GM12878 (cell line): ENCODE measurements at regions not wholly inside any gene's neighbourhood (a gene's known extent, or its start where the extent isn't known, plus 50 kb on each side); places are given as distances from the start of the nearest gene placed in this dataset.

Experiments used
- BRCA1 ChIP-seq: IDR thresholded peaks from 2 replicates; pipeline ENCODE4 v1.6.1; 2011; ENCODE audit warnings: low read depth, low read length, improper control_type of control experiment
- CBFB ChIP-seq: IDR thresholded peaks from 2 replicates; pipeline ENCODE4 v1.6.1; 2016; ENCODE audit warnings: antibody characterized with exemption, low read depth
- CHD4 ChIP-seq: fragments of 200-600 bp; sonication (generic); IDR thresholded peaks from 2 replicates; pipeline ENCODE4 v1.6.1; 2016; ENCODE audit warnings: mild to moderate bottlenecking
- CTCF ChIP-seq, 3 experiments: IDR thresholded peaks in 2 of 3; conservative IDR thresholded peaks in 1 of 3; 2 replicates each; pipeline ENCODE4 v1.5.1; 2011; ENCODE audit warnings: low read depth in 3 of 3, low read length in 3 of 3, mild to moderate bottlenecking in 3 of 3, control low read depth in 2 of 3, moderate library complexity in 2 of 3, inconsistent platforms in 1 of 3, mixed read lengths in 1 of 3; ENCODE audit not compliant: control insufficient read depth in 2 of 3, insufficient read depth in 1 of 3; ENCODE audit errors: extremely low read depth in 1 of 3
- GABPA ChIP-seq: IDR thresholded peaks from 2 replicates; pipeline ENCODE4 v1.6.1; 2014; ENCODE audit warnings: antibody characterized with exemption, low read depth, mild to moderate bottlenecking, inconsistent platforms
- HDAC2 ChIP-seq: fragments of 200-600 bp; sonication (generic); IDR thresholded peaks from 2 replicates; pipeline ENCODE4 v1.6.1; 2017
- HSF1 ChIP-seq: fragments of 150-350 bp; IDR thresholded peaks from 2 replicates; pipeline ENCODE4 v1.6.1; 2014; ENCODE audit warnings: mild to moderate bottlenecking, low read depth, low read length
- IKZF1 ChIP-seq: fragments of 450-650 bp; conservative IDR thresholded peaks from 2 replicates; pipeline ENCODE4 v1.6.1; 2017; ENCODE audit warnings: antibody characterized with exemption, mild to moderate bottlenecking
- IRF4 ChIP-seq: IDR thresholded peaks from 2 replicates; pipeline ENCODE4 v1.6.1; 2011; ENCODE audit warnings: low read depth, low read length
- MYB ChIP-seq: fragments of 150-350 bp; IDR thresholded peaks from 2 replicates; pipeline ENCODE4 v1.6.1; 2014; ENCODE audit warnings: mild to moderate bottlenecking, low read depth, low read length, borderline replicate concordance
- POU2F2 ChIP-seq: IDR thresholded peaks from 3 replicates; pipeline ENCODE4 v1.6.1; 2011; ENCODE audit warnings: low read depth, mild to moderate bottlenecking, low read length, borderline replicate concordance
- RAD21 ChIP-seq: IDR thresholded peaks from 2 replicates; pipeline ENCODE4 v1.6.1; 2011; ENCODE audit warnings: mild to moderate bottlenecking, low read depth, low read length, moderate library complexity; ENCODE audit not compliant: insufficient read depth
- RFX5 ChIP-seq: IDR thresholded peaks from 2 replicates; pipeline ENCODE4 v1.6.1; 2011; ENCODE audit warnings: low read depth, low read length, improper control_type of control experiment
- SIN3A ChIP-seq: IDR thresholded peaks from 2 replicates; pipeline ENCODE4 v1.6.1; 2012; ENCODE audit warnings: low read depth, low read length, improper control_type of control experiment
- SIX5 ChIP-seq: IDR thresholded peaks from 2 replicates; pipeline ENCODE4 v1.6.1; 2011; ENCODE audit warnings: mild to moderate bottlenecking, low read depth, low read length, moderate library complexity; ENCODE audit not compliant: severe bottlenecking
- SKIL ChIP-seq: fragments of 450-650 bp; IDR thresholded peaks from 2 replicates; pipeline ENCODE4 v1.6.1; 2017; ENCODE audit warnings: mild to moderate bottlenecking, low read depth, inconsistent platforms; ENCODE audit not compliant: poor library complexity, severe bottlenecking
- SREBF2 ChIP-seq: IDR thresholded peaks from 2 replicates; pipeline ENCODE4 v1.6.1; 2012; ENCODE audit warnings: mild to moderate bottlenecking, low read length
- TCF7 ChIP-seq: IDR thresholded peaks from 2 replicates; pipeline ENCODE4 v1.6.1; 2014; ENCODE audit warnings: antibody characterized with exemption, borderline replicate concordance
- USF2 ChIP-seq: IDR thresholded peaks from 2 replicates; pipeline ENCODE4 v1.6.1; 2011; ENCODE audit warnings: low read depth, low read length, improper control_type of control experiment, borderline replicate concordance
- YY1 ChIP-seq: IDR thresholded peaks from 2 replicates; pipeline ENCODE4 v1.6.1; 2011; ENCODE audit warnings: low read depth, mild to moderate bottlenecking, low read length
- ZBTB33 ChIP-seq: fragments of 450-650 bp; IDR thresholded peaks from 2 replicates; pipeline ENCODE4 v1.6.1; 2017; ENCODE audit warnings: mild to moderate bottlenecking
- ZNF217 ChIP-seq: fragments of 450-650 bp; IDR thresholded peaks from 2 replicates; pipeline ENCODE4 v1.6.1; 2017; ENCODE audit warnings: antibody characterized with exemption, mild to moderate bottlenecking
- ZNF384 ChIP-seq: IDR thresholded peaks from 2 replicates; pipeline ENCODE4 v1.6.1; 2012; ENCODE audit warnings: low read depth, mild to moderate bottlenecking, low read length, improper control_type of control experiment, borderline replicate concordance
- ZNF622 ChIP-seq: fragments of 450-650 bp; IDR thresholded peaks from 2 replicates; pipeline ENCODE4 v1.6.1; 2017; ENCODE audit warnings: mild to moderate bottlenecking, inconsistent platforms

- no peak for TF ChIP-seq POU2F2
- TF ChIP-seq ZNF384: no peak
- peak; percentile 63 for TF ChIP-seq IKZF1
- no peak for TF ChIP-seq ZBTB33
- TF ChIP-seq CBFB: peak; percentile 79
- TF ChIP-seq MYB: no peak
- TF ChIP-seq SIX5: no peak
- no peak for TF ChIP-seq ZNF217
- TF ChIP-seq GABPA: peak; percentile 61
- no peak for TF ChIP-seq SREBF2
- TF ChIP-seq CTCF (IDR thresholded peaks at IDR 0.05 in 2 of 3, conservative IDR thresholded peaks at IDR 0.05 in 1 of 3; ENCODE audit: control insufficient read depth in 2 of 3, extremely low read depth in 1 of 3, insufficient read depth in 1 of 3, low read depth in 3 of 3, low read length in 3 of 3): no peak
- no peak for TF ChIP-seq HDAC2
- 0 out of 2 replicates have a peak, but pooled peaks have one; percentile 9 for TF ChIP-seq RAD21
- no peak for TF ChIP-seq HSF1
- TF ChIP-seq BRCA1: no peak
- no peak for TF ChIP-seq SKIL
- TF ChIP-seq CHD4: no peak
- TF ChIP-seq TCF7: no peak
- TF ChIP-seq YY1: no peak
- 0 out of 2 replicates have a peak, but pooled peaks have one; percentile 26 for TF ChIP-seq IRF4
- no peak for TF ChIP-seq USF2
- no peak for TF ChIP-seq RFX5
- no peak for TF ChIP-seq ZNF622
- no peak for TF ChIP-seq SIN3A
Measured at GRCh38 chr5:143605403-143606005, 202.0 kb upstream of the NR3C1 start (continued).
